K562 (cell line): ENCODE measurements at regions not wholly inside any gene's neighbourhood (a gene's known extent, or its start where the extent isn't known, plus 50 kb on each side); places are given as distances from the start of the nearest gene placed in this dataset.

ENCODE experiments used
- ASH1L ChIP-seq: fragments of 450-650 bp; IDR thresholded peaks from 2 replicates; pipeline ENCODE4 v1.6.1; 2018; ENCODE audit warnings: borderline replicate concordance, mild to moderate bottlenecking, low read depth; ENCODE audit not compliant: partially characterized antibody
- CBFA2T2 ChIP-seq: fragments of 450-650 bp; conservative IDR thresholded peaks from 2 replicates; pipeline ENCODE4 v1.6.1; 2017; ENCODE audit warnings: mild to moderate bottlenecking
- CBX3 ChIP-seq, 2 experiments: IDR thresholded peaks; 1 replicate in 1 of 2; 2 replicates in 1 of 2; pipeline ENCODE4 v1.6.1; 2012; ENCODE audit warnings: inconsistent platforms in 2 of 2, low read length in 2 of 2, borderline replicate concordance in 1 of 2, control low read depth in 1 of 2
- ELF2 ChIP-seq: fragments of 250-450 bp; sonication (Bioruptor Pico); IDR thresholded peaks from 2 replicates; pipeline ENCODE4 v1.5.0; 2021; ENCODE audit warnings: mild to moderate bottlenecking
- ETS1 ChIP-seq: conservative IDR thresholded peaks from 2 replicates; pipeline ENCODE4 v1.6.1; 2011; ENCODE audit warnings: low read depth, mild to moderate bottlenecking, low read length; ENCODE audit not compliant: control insufficient read depth
- HBP1 ChIP-seq: fragments of 450-650 bp; formaldehyde crosslinking; IDR thresholded peaks from 2 replicates; pipeline ENCODE4 v1.4.0; 2022; ENCODE audit warnings: missing genetic modification characterization
- HEY1 ChIP-seq: fragments of 250-450 bp; sonication (Bioruptor Pico); IDR thresholded peaks from 2 replicates; pipeline ENCODE4 v1.5.0; 2020; ENCODE audit warnings: mild to moderate bottlenecking, moderate library complexity, borderline replicate concordance
- HNRNPLL ChIP-seq: fragments of 200-400 bp; formaldehyde crosslinking; IDR thresholded peaks from 2 replicates; pipeline ENCODE4 v1.6.1; 2017; ENCODE audit warnings: low read length, low read depth, mild to moderate bottlenecking; ENCODE audit not compliant: poor library complexity, severe bottlenecking
- MED1 ChIP-seq: sonication (generic); formaldehyde crosslinking; IDR thresholded peaks from 2 replicates; pipeline ENCODE4 v1.8.1; 2023; ENCODE audit warnings: missing genetic modification reagents, borderline replicate concordance
- PBX2 ChIP-seq, 2 experiments: IDR thresholded peaks in 1 of 2; conservative IDR thresholded peaks in 1 of 2; 2 replicates each; pipeline ENCODE4 v1.6.1; 2016; ENCODE audit warnings: low read depth in 2 of 2, mild to moderate bottlenecking in 1 of 2, missing compliant biosample characterization in 1 of 2, missing genetic modification characterization in 1 of 2, moderate library complexity in 1 of 2
- POLR3G ChIP-seq: IDR thresholded peaks from 2 replicates; pipeline ENCODE4 v1.6.1; 2011; ENCODE audit not compliant: insufficient read length, insufficient replicate concordance; ENCODE audit errors: extremely low read depth
- TARDBP ChIP-seq: fragments of 450-650 bp; IDR thresholded peaks from 2 replicates; pipeline ENCODE4 v1.6.1; 2016
- ZBTB1 ChIP-seq: sonication (generic); formaldehyde crosslinking; IDR thresholded peaks from 2 replicates; pipeline ENCODE4 v1.8.1; 2023; ENCODE audit warnings: missing genetic modification reagents, low read depth, mild to moderate bottlenecking, borderline replicate concordance
- ZNF324 ChIP-seq: fragments of 250-450 bp; sonication (Bioruptor Pico); IDR thresholded peaks from 2 replicates; pipeline ENCODE4 v1.4.0; 2020; ENCODE audit warnings: mild to moderate bottlenecking
- TF ChIP-seq, protein P1 (sequence below): fragments of 250-450 bp; sonication (Bioruptor Pico); IDR thresholded peaks from 2 replicates; pipeline ENCODE4 v1.4.0; 2020; ENCODE audit warnings: mild to moderate bottlenecking, moderate library complexity
- TF ChIP-seq, protein P2 (sequence below): fragments of 450-650 bp; formaldehyde crosslinking; IDR thresholded peaks from 2 replicates; pipeline ENCODE4 v1.4.0; 2020; ENCODE audit warnings: mild to moderate bottlenecking
- TF ChIP-seq, protein P3 (sequence below): fragments of 250-450 bp; sonication (Bioruptor Pico); IDR thresholded peaks from 2 replicates; pipeline ENCODE4 v1.4.0; 2020

DNA sequence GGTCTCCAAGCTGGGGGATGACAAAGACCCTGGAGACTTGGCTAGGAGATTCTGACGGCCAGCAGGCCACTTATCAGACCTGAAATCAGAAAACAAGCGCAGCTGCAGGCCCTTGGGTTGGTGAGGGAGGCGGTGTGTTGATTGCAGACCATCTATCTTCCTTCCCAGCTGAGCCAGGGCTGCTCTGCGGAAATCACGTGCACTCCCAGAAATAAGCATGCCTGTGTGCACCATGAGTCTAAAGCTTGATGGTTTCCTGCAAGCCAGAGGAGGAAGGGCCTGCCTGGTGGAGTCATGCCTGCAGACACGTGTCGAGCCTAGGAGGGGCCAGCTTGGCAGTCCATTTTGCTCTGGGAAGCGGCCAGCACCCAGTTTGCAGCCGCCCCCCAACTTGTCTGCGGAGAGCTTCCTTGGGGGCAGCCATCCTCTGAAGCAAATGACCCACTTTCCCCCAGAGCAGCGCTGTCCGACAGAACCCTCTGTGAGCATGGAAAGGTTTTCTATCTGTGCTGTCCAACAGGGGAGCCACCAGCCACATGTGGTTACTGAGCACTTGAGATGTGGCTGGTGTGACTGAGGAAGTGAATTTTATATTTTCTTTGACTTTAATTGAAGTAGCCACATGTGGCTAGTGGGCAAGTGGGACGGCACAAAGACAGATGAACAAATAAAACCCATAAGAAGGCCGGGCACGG, 175.7 kb upstream of the BCOR start (continued):
- TF ChIP-seq, protein P1, sequence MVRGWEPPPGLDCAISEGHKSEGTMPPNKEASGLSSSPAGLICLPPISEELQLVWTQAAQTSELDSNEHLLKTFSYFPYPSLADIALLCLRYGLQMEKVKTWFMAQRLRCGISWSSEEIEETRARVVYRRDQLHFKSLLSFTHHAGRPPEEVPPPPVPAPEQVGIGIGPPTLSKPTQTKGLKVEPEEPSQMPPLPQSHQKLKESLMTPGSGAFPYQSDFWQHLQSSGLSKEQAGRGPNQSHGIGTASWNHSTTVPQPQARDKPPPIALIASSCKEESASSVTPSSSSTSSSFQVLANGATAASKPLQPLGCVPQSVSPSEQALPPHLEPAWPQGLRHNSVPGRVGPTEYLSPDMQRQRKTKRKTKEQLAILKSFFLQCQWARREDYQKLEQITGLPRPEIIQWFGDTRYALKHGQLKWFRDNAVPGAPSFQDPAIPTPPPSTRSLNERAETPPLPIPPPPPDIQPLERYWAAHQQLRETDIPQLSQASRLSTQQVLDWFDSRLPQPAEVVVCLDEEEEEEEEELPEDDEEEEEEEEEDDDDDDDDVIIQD (CRISPR knock-in tag), result no peak
- TF ChIP-seq PBX2 (CRISPR knock-in tag; IDR thresholded peaks at IDR 0.05; ENCODE audit: low read depth) (no peak), PBX2 (tag; conservative IDR thresholded peaks at IDR 0.05; ENCODE audit: low read depth) (peak; percentile 82), ZBTB1 (CRISPR knock-in tag) (no peak), MED1 (CRISPR knock-in tag) (no peak), ZNF324 (no peak), TARDBP (no peak), CBX3 (IDR thresholded peaks at IDR 0.05; ENCODE audit: borderline replicate concordance in 1 of 2, low read length in 2 of 2) (no peak), HNRNPLL (peak; percentile 38), CBFA2T2 (peak; percentile 90), ASH1L (no peak), ETS1 (no peak), HBP1 (CRISPR knock-in tag) (no peak), POLR3G (no peak), ELF2 (no peak), HEY1 (CRISPR knock-in tag) (no peak)
- TF ChIP-seq, protein P2, sequence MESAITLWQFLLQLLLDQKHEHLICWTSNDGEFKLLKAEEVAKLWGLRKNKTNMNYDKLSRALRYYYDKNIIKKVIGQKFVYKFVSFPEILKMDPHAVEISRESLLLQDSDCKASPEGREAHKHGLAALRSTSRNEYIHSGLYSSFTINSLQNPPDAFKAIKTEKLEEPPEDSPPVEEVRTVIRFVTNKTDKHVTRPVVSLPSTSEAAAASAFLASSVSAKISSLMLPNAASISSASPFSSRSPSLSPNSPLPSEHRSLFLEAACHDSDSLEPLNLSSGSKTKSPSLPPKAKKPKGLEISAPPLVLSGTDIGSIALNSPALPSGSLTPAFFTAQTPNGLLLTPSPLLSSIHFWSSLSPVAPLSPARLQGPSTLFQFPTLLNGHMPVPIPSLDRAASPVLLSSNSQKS (CRISPR knock-in tag), result no peak
- TF ChIP-seq, protein P3, sequence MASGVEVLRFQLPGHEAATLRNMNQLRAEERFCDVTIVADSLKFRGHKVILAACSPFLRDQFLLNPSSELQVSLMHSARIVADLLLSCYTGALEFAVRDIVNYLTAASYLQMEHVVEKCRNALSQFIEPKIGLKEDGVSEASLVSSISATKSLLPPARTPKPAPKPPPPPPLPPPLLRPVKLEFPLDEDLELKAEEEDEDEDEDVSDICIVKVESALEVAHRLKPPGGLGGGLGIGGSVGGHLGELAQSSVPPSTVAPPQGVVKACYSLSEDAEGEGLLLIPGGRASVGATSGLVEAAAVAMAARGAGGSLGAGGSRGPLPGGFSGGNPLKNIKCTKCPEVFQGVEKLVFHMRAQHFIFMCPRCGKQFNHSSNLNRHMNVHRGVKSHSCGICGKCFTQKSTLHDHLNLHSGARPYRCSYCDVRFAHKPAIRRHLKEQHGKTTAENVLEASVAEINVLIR (CRISPR knock-in tag), result no peak
